Activated CD4-positive, alpha-beta T cell treated with anti-CD3 and anti-CD28 coated beads, Interleukin-2, amount 10 ng/mL, durations not matched to agents 24 days and 14 days (primary cell): ENCODE measurements at regions not wholly inside any gene's neighbourhood (a gene's known extent, or its start where the extent isn't known, plus 50 kb on each side); places are given as distances from the start of the nearest gene placed in this dataset.

Source experiments
- DNase-seq: peaks from one replicate; pipeline ENCODE4 v3.0.0; 2022
- H3K27ac Mint-ChIP-seq: one replicate; pipeline ENCODE4 v1.8.0; 2022; ENCODE audit warnings: mild to moderate bottlenecking, mixed read lengths
- H3K27me3 Mint-ChIP-seq: one replicate; pipeline ENCODE4 v1.8.0; 2022; ENCODE audit warnings: mixed read lengths
- H3K36me3 Mint-ChIP-seq: one replicate; pipeline ENCODE4 v1.8.0; 2022; ENCODE audit warnings: low read depth, mild to moderate bottlenecking, mixed read lengths
- H3K4me1 Mint-ChIP-seq: one replicate; pipeline ENCODE4 v1.8.0; 2021; ENCODE audit warnings: mixed read lengths
- H3K4me3 Mint-ChIP-seq: one replicate; pipeline ENCODE4 v1.8.0; 2022; ENCODE audit warnings: mild to moderate bottlenecking, moderate library complexity, mixed read lengths
- H3K9me3 Mint-ChIP-seq: one replicate; pipeline ENCODE4 v1.8.0; 2021; ENCODE audit warnings: mixed read lengths
- intact Hi-C: fragments of 100-400 bp; cut with micrococcal nuclease; formaldehyde crosslinking; loops from one replicate; pipeline ENCODE4 v1.15.1; 2023

DNA sequence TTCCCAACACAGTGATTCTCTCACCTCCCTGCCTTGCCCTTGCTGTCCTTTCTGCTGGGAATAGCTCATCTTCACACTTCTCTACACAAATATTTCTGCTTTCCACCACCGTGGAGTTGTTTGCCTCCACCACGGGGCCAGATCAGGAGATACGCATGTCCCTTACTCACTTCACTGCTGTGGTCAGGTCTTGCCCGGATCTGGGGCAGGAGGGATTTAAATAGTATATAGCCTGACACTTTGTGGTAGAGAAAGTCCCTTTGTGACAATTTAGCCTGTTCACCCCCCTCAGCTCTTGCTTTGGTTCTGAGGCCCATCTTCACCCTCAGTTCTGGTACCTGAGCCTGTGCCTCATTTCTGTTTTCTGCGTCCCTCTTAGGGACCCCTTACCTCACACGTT lies 92.6 kb upstream of the PREP start:
- Mint-ChIP-seq H3K9me3 (peaks cover 3% of the 10 kb centered on the region), H3K27ac (no peak overlapping the region), H3K27me3 (peaks cover 9% of the 10 kb centered on the region), H3K36me3 (no peaks in the 10 kb centered on the region), H3K4me3 (no peak overlapping the region), H3K4me1 (peaks cover 15% of the 10 kb centered on the region)
- intact Hi-C loops: loop anchor here (10.0 kb wide), 1 partner anchor 89 kb away; no protein-coding TSS in a partner anchor
- no peak for DNase-seq

DNA sequence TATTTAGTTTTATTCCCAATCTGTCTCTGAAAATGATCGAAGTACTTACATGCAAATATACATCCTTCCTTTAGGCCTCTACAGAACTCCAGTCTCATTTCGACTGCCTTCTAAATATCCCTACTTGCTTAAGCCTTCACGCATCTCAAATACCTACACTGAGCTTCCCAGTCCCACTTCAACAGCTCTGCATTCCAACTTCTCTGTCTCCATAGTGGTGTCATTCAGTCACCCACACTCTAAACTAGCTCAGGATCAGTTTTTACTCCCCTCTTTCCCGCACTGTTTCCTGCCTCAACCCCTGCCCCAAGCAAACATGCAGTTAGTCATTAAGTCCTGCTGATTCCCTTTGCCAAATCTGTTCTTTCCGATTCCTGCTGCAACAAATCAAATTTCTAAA lies 91.8 kb upstream of the PREP start:
- Mint-ChIP-seq H3K36me3 (no peaks in the 10 kb centered on the region), H3K4me1 (peaks cover 16% of the 10 kb centered on the region), H3K9me3 (peaks cover 3% of the 10 kb centered on the region), H3K27me3 (peaks cover 5% of the 10 kb centered on the region), H3K4me3 (no peak overlapping the region), H3K27ac (no peak overlapping the region)
- intact Hi-C loops: loop anchor here (10.0 kb wide), 1 partner anchor 90 kb away; no protein-coding TSS in a partner anchor
- no peak for DNase-seq

- peaks cover 23% of the 10 kb centered on the region for H3K4me1 Mint-ChIP-seq
- peak overlapping the region; percentile 16 for H3K27ac Mint-ChIP-seq
- peaks cover 2% of the 10 kb centered on the region for H3K36me3 Mint-ChIP-seq
- intact Hi-C loops: loop anchor here (10.0 kb wide), 1 partner anchor 91 kb away; no protein-coding TSS in a partner anchor
- peaks cover 4% of the 10 kb centered on the region for H3K27me3 Mint-ChIP-seq
- H3K9me3 Mint-ChIP-seq: peaks cover 3% of the 10 kb centered on the region
- H3K4me3 Mint-ChIP-seq: no peak overlapping the region
- DNase-seq: no peak
Observed at GRCh38 chr6:105493736-105494135, 90.9 kb upstream of the PREP start.

DNA sequence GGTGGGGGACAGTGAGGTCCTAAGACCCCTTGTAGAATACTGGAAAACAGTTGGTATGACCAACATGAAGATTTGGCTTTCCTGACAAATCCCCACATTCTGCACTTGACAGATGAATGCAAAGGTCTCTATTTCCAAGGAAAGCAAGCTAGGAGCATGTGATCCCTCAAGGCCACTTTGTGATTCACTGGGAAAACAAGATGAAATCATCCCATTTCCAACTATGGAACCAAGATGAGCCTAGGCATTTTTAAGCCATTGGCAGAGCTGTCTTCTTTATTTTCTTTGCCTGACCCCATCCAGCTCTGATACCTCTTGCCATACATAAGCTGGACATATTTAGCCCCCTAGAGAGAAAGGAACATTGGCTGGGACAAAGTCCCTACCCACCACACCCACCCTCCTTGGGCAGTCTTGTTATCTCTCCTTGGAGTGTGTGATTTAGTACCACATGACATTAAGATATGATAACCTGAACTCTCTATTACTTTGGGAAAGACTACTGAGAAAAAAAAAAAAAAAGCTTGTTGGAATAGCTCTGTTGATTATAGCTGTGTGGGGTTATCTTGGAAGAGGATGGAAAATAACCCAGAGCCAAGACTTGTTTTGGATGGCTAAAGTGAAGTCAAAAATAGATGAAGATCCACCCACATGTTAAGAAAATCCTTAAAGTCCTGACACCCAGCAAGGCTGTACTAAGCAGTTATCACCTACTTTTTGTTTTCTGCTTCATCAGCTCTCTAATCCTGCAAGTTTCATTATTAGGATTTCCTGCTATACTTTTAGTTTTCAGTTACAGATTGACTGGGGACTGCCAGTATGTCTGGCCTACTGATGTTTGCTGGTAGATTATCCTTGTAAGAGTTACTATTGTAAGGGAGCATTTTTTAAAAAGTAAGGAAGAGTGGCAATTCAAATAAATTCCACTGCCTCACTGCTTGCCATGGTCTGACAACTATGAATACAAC lies 90.1 kb upstream of the PREP start:
- H3K27ac Mint-ChIP-seq: peak overlapping the region; percentile 30

GRCh38 chr6:105489216-105489530 lies 86.3 kb upstream of the PREP start:
- Mint-ChIP-seq H3K4me3 (no peak overlapping the region), H3K27me3 (peaks cover 4% of the 10 kb centered on the region), H3K4me1 (peaks cover 53% of the 10 kb centered on the region), H3K9me3 (peaks cover 3% of the 10 kb centered on the region), H3K27ac (no peak overlapping the region), H3K36me3 (peaks cover 5% of the 10 kb centered on the region)
- intact Hi-C loops: loop anchor here (5.0 to 10.0 kb wide), 2 partner anchors 303 to 386 kb away; no protein-coding TSS in a partner anchor
- DNase-seq: no peak

More for the DNA sequence above, 90.1 kb upstream of the PREP start:
- Mint-ChIP-seq H3K27me3 (peaks cover 2% of the 10 kb centered on the region), H3K9me3 (peaks cover 3% of the 10 kb centered on the region), H3K36me3 (peaks cover 2% of the 10 kb centered on the region), H3K4me1 (peaks cover 28% of the 10 kb centered on the region), H3K4me3 (no peak overlapping the region)
- DNase-seq: no peak
- intact Hi-C loops: loop anchor here (10.0 kb wide), 1 partner anchor 92 kb away; no protein-coding TSS in a partner anchor

- Mint-ChIP-seq H3K4me3 (no peak overlapping the region), H3K27ac (no peak overlapping the region), H3K4me1 (peaks cover 49% of the 10 kb centered on the region), H3K36me3 (peaks cover 5% of the 10 kb centered on the region), H3K27me3 (peaks cover 4% of the 10 kb centered on the region), H3K9me3 (peaks cover 3% of the 10 kb centered on the region)
- intact Hi-C loops: loop anchor here (5.0 to 10.0 kb wide), 2 partner anchors 304 to 386 kb away; no protein-coding TSS in a partner anchor
- no peak for DNase-seq
Observed at GRCh38 chr6:105488516-105489215, 85.8 kb upstream of the PREP start.

- H3K4me1 Mint-ChIP-seq: peaks cover 43% of the 10 kb centered on the region
- intact Hi-C loops: loop anchor here (5.0 to 10.0 kb wide), 2 partner anchors 305 to 388 kb away; no protein-coding TSS in a partner anchor
- no peak overlapping the region for H3K27ac Mint-ChIP-seq
- no peak overlapping the region for H3K4me3 Mint-ChIP-seq
- H3K27me3 Mint-ChIP-seq: peaks cover 4% of the 10 kb centered on the region
- peaks cover 5% of the 10 kb centered on the region for H3K36me3 Mint-ChIP-seq
- DNase-seq: no peak
- H3K9me3 Mint-ChIP-seq: peaks cover under 1% of the 10 kb centered on the region
Observed at GRCh38 chr6:105487040-105487790, 84.3 kb upstream of the PREP start.

DNA sequence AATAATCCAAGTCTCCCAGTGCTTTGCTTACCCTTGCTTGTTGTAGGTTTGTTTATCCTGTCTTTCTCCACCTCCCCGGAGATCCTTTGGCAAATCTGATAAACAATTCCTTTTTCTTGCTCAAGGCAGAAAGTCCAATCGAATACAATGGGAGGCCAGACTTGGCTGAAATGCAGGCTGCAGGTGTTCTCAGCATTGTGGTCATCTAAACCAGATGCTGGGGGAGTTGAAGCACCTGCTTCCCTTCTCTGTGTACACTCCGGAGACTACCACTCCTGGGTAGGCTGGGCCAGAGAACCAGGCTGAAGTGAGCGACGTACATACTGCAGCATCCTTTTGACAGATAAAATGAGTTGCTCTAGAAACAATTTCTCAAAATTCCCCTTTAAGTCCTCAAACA lies 82.6 kb upstream of the PREP start:
- H3K27ac Mint-ChIP-seq: peak overlapping the region; percentile 17
- H3K4me1 Mint-ChIP-seq: peaks cover 44% of the 10 kb centered on the region
- peaks cover 5% of the 10 kb centered on the region for H3K36me3 Mint-ChIP-seq

DNA sequence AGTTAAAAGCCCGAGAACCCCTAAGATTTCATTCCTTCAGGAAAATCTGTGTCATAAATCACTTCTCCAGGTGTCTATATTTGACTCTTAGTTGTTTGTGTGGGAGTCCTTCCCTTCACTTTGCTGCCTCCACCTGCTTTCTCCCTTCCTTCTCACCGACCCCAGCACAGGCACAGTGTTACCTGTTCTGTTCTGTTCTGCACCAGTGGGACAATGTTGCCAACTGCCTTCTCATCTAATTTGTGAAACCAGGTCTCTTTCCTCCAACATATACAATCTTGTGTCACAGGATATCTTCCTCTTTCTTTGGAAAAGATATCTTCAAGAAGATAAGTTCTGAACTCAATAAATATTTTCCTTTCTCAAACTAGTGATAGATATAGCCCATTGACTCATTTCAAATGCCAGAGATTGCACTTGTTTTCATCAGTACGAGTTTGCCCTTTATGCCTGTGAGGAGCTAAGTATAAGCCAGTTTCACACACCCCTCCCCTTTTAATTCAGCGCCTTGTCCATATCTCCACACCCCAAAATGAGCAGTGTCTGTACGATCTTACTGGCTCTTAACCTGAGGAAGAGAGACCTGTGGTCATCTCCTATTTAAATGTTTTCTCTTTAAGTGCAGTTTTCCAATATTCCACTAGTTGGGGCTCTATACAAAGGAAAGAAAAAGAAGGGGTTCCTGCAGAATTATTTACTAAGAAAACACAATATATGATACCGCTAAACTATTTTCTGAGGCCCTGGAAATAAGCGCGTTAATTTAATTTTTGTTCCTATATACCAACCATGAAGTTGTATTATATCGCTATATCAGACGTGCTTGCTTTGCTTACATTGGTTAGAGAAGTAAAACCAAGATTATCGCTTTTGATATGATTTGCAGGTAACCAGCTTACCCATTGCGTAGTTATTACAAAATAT lies 81.6 kb upstream of the PREP start:
- peak; percentile 63 for DNase-seq
- H3K9me3 Mint-ChIP-seq: no peaks in the 10 kb centered on the region
- H3K4me1 Mint-ChIP-seq: peaks cover 41% of the 10 kb centered on the region
- peaks cover 5% of the 10 kb centered on the region for H3K36me3 Mint-ChIP-seq
- intact Hi-C loops: loop anchor here (1.0 to 10.0 kb wide), 8 partner anchors 162 to 817 kb away; no protein-coding TSS in a partner anchor
- peak overlapping the region; percentile 26 for H3K27ac Mint-ChIP-seq
- peaks cover 6% of the 10 kb centered on the region for H3K27me3 Mint-ChIP-seq
- H3K4me3 Mint-ChIP-seq: no peak overlapping the region

More for the DNA sequence above, 82.6 kb upstream of the PREP start:
- H3K27me3 Mint-ChIP-seq: peaks cover 6% of the 10 kb centered on the region
- H3K9me3 Mint-ChIP-seq: no peaks in the 10 kb centered on the region
- no peak overlapping the region for H3K4me3 Mint-ChIP-seq
- no peak for DNase-seq
- intact Hi-C loops: loop anchor here (2.0 to 10.0 kb wide), 3 partner anchors 247 to 389 kb away; no protein-coding TSS in a partner anchor

DNA sequence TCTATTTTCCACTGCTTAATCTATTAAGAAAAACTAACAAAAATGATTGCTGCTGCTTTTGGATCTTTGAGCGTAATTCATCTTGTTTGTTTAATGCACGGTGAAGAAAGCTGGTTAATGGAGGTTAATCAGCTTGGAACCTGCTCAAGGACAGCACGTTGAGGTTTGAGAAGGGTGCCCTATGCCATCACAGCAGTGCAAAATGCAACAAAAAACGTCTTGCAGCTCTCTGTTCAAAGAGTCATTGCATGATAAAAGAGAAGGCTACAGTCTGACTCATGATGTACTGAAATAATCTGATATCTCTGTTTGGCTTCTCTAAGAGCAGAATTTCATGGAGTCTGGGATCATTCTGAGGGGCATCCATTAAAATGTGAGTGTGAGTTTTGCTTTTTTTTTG lies 80.6 kb upstream of the PREP start:
- Mint-ChIP-seq H3K4me3 (no peak overlapping the region), H3K27ac (no peak overlapping the region), H3K4me1 (peaks cover 34% of the 10 kb centered on the region), H3K27me3 (peaks cover 8% of the 10 kb centered on the region), H3K9me3 (no peaks in the 10 kb centered on the region), H3K36me3 (peaks cover 3% of the 10 kb centered on the region)
- no peak for DNase-seq
- intact Hi-C loops: loop anchor here (5.0 to 10.0 kb wide), 3 partner anchors 391 to 614 kb away; no protein-coding TSS in a partner anchor

- Mint-ChIP-seq H3K4me1 (peaks cover 31% of the 10 kb centered on the region), H3K9me3 (no peaks in the 10 kb centered on the region), H3K27me3 (peaks cover 10% of the 10 kb centered on the region), H3K4me3 (no peak overlapping the region), H3K36me3 (peaks cover 3% of the 10 kb centered on the region), H3K27ac (no peak overlapping the region)
- intact Hi-C loops: loop anchor here (5.0 to 10.0 kb wide), 3 partner anchors 392 to 614 kb away; no protein-coding TSS in a partner anchor
- no peak for DNase-seq
Observed at GRCh38 chr6:105482921-105483320, 80.0 kb upstream of the PREP start.

DNA sequence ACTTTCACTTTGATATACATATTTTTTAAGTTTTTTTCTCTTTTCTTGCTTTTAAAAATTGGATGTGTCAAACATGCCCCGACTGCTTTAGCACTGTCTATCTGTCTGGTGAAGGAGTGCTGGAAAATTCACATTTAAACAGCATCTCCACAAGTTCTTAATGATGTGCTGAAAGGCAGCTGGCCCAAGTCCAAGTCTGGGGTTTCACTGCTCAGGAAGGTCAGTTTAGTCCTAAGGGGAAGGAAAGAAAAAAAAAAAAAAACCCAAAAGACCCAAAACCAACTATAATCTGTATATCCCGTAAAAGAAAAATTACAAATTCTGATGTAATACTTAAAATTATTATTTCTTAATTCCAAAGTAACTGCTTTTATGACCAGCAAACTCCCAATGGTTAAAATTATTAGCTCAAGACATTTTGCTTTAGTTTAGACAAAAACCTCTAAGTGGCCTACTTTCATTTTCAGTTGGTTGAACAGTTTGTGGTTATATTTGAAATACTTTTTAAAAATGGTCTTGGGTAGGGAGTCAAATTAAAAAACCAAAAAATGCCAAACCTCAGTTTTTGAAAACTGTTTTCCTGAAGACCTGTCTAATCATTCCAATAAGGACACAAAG lies 79.5 kb upstream of the PREP start:
- Mint-ChIP-seq H3K9me3 (no peaks in the 10 kb centered on the region), H3K27me3 (peaks cover 12% of the 10 kb centered on the region), H3K27ac (no peak overlapping the region), H3K4me3 (no peak overlapping the region), H3K36me3 (peaks cover 3% of the 10 kb centered on the region), H3K4me1 (peaks cover 26% of the 10 kb centered on the region)
- DNase-seq: no peak
- intact Hi-C loops: loop anchor here (5.0 to 10.0 kb wide), 3 partner anchors 392 to 615 kb away; no protein-coding TSS in a partner anchor
